ENCODE measurements at regions not wholly inside any gene's neighbourhood (a gene's known extent, or its start where the extent isn't known, plus 50 kb on each side); places are given as distances from the start of the nearest gene placed in this dataset.

GRCh38 chr15:69809421-69809820 is 288.3 kb downstream of the TLE3 start:
- H2AFZ ChIP-seq (replicated peaks; ENCODE audit: low read length, poor library complexity): no peak overlapping the region
- no peak overlapping the region; the same call in 1 of the 2 replicates for H2AK5ac ChIP-seq (ENCODE audit: low read depth, low read length)
- H3K36me3 ChIP-seq (ENCODE audit: control insufficient read depth, insufficient read depth, low read length): no peaks in the 10 kb centered on the region
- H4K91ac ChIP-seq (ENCODE audit: insufficient read depth, low read depth, low read length): no peak overlapping the region
- no peaks in the 10 kb centered on the region for H4K20me1 ChIP-seq (ENCODE audit: insufficient read depth, low read length)
- no peaks in the 10 kb centered on the region for H3K9me3 ChIP-seq (ENCODE audit: control insufficient read depth, insufficient read depth, low read length)
- H2BK120ac ChIP-seq (ENCODE audit: low read depth, low read length): no peak overlapping the region
- no peak overlapping the region for H3K9ac ChIP-seq (ENCODE audit: low read depth, low read length)
- intact Hi-C loops (cut with micrococcal nuclease): loop anchor here (5.0 kb wide), 1 partner anchor 287 kb away; no protein-coding TSS in a partner anchor
- 83% methylated on average over 1 of the region's 2 CpGs; no CpG with 5 or more reads in 1 of the 2 experiments for WGBS, 2 experiments (ENCODE audit: extremely low coverage in 2 of 2, insufficient read length in 1 of 2)
- no peak overlapping the region for H3K27ac ChIP-seq (ENCODE audit: insufficient read depth, low read length)
- ChIA-PET CTCF (no interaction called here), POLR2A (ENCODE audit: unreplicated experiment) (no interaction called here)
- no peak overlapping the region for H3K4ac ChIP-seq (ENCODE audit: low read depth, low read length)
- no peak overlapping the region for H3K18ac ChIP-seq (ENCODE audit: low read depth, low read length)
- no peak overlapping the region for H3K14ac ChIP-seq (replicated peaks; ENCODE audit: low read depth, low read length)
- no peaks in the 10 kb centered on the region for H3K79me1 ChIP-seq (ENCODE audit: low read depth in 1 of 2, low read length in 2 of 2)
- TF ChIP-seq CTCF (conservative IDR thresholded peaks at IDR 0.05; ENCODE audit: low read depth, low read length) (no peak), CHD1 (IDR thresholded peaks at IDR 0.05; ENCODE audit: low read depth, low read length) (no peak), MAZ (IDR thresholded peaks at IDR 0.05; ENCODE audit: borderline replicate concordance, low read depth, low read length) (no peak), USF2 (IDR thresholded peaks at IDR 0.05; ENCODE audit: low read depth, low read length) (no peak), CEBPB (IDR thresholded peaks at IDR 0.05; ENCODE audit: low read depth, low read length) (no peak), RCOR1 (IDR thresholded peaks at IDR 0.05; ENCODE audit: insufficient replicate concordance, low read length) (no peak), ELK1 (IDR thresholded peaks at IDR 0.05; ENCODE audit: borderline replicate concordance, low read depth, low read length) (no peak), BHLHE40 (IDR thresholded peaks at IDR 0.05; ENCODE audit: low read depth, low read length) (no peak), NFE2L2 (IDR thresholded peaks at IDR 0.05; ENCODE audit: low read depth, low read length) (no peak), FOS (IDR thresholded peaks at IDR 0.05; ENCODE audit: low read depth, low read length) (no peak), RAD21 (IDR thresholded peaks at IDR 0.05; ENCODE audit: low read length) (no peak), POLR2A (IDR thresholded peaks at IDR 0.05; ENCODE audit: low read depth, low read length) (no peak), RFX5 (IDR thresholded peaks at IDR 0.05; ENCODE audit: low read depth, low read length) (no peak), MAFK (IDR thresholded peaks at IDR 0.05; ENCODE audit: low read depth, low read length) (no peak)
- no TSS peak for BruUV-seq (replicated peaks)
- H3K4me1 ChIP-seq (ENCODE audit: control insufficient read depth, insufficient read depth, low read length): peaks cover 4% of the 10 kb centered on the region
- DNase-seq (no peak), ATAC-seq (ENCODE audit: low read depth) (no peak)
- H4K8ac ChIP-seq (ENCODE audit: low read depth in 2 of 2, low read length in 2 of 2): no peak overlapping the region
- H2BK15ac ChIP-seq (ENCODE audit: low read depth, low read length): peak overlapping the region; percentile 57; the same call in 1 of the 3 replicates
- H2BK20ac ChIP-seq (ENCODE audit: low read depth, low read length): no peak overlapping the region
- no peak overlapping the region for H2BK5ac ChIP-seq (ENCODE audit: low read depth, low read length, poor library complexity, severe bottlenecking)
- H3K9me1 ChIP-seq (ENCODE audit: insufficient read depth, low read length): no peaks in the 10 kb centered on the region; the same call in 1 of the 2 replicates
- H3K27me3 ChIP-seq (ENCODE audit: control insufficient read depth, insufficient read depth, low read length): peaks cover 15% of the 10 kb centered on the region
- dilution Hi-C loops (cut with HindIII; ENCODE audit: low sequenced_read_pairs, unreplicated experiment): no loop called here
- no peak overlapping the region for H3K23ac ChIP-seq (ENCODE audit: low read depth, low read length)
- no peak overlapping the region for H3K56ac ChIP-seq (ENCODE audit: extremely low read depth, insufficient read depth, low read length)
- no peak overlapping the region for H4K5ac ChIP-seq (ENCODE audit: low read depth, low read length)
- no peak overlapping the region for H3K4me2 ChIP-seq (ENCODE audit: low read depth, low read length)
- no peak overlapping the region for H3K4me3 ChIP-seq (ENCODE audit: insufficient read depth, low read depth, low read length)
- H2AK9ac ChIP-seq (replicated peaks; ENCODE audit: low read depth, low read length, poor library complexity): no peak overlapping the region
- in situ Hi-C loops (cut with MboI; ENCODE audit: low sequenced_read_pairs): no loop called here
